ENCODE measurements at regions not wholly inside any gene's neighbourhood (a gene's known extent, or its start where the extent isn't known, plus 50 kb on each side); places are given as distances from the start of the nearest gene placed in this dataset.

DNA sequence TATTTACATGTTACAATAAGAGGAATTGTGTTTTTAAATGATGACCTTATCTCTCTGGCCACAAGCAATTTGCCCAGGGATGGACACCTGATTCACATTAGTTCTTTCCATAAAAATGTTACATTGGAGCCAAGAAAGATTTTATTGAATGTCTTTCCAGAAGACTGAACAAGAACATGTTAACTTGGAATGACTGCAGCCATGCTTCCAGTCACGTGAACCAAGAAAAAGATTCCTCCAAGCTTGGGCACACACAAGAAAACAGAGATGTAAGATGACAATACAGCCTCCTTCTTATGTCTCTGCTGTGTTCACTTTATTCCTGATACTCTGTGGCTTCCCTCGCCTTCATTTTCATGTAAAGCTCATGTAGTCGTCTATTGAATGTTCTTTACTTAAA lies 737.6 kb downstream of the TRIML1 start:
- TF ChIP-seq, protein P1, sequence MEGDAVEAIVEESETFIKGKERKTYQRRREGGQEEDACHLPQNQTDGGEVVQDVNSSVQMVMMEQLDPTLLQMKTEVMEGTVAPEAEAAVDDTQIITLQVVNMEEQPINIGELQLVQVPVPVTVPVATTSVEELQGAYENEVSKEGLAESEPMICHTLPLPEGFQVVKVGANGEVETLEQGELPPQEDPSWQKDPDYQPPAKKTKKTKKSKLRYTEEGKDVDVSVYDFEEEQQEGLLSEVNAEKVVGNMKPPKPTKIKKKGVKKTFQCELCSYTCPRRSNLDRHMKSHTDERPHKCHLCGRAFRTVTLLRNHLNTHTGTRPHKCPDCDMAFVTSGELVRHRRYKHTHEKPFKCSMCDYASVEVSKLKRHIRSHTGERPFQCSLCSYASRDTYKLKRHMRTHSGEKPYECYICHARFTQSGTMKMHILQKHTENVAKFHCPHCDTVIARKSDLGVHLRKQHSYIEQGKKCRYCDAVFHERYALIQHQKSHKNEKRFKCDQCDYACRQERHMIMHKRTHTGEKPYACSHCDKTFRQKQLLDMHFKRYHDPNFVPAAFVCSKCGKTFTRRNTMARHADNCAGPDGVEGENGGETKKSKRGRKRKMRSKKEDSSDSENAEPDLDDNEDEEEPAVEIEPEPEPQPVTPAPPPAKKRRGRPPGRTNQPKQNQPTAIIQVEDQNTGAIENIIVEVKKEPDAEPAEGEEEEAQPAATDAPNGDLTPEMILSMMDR (IDR thresholded peaks at IDR 0.05): no peak
- TF ChIP-seq POLR2AphosphoS5 (IDR thresholded peaks at IDR 0.05; ENCODE audit: low read depth, low read length): no peak
- TF ChIP-seq, protein P2, sequence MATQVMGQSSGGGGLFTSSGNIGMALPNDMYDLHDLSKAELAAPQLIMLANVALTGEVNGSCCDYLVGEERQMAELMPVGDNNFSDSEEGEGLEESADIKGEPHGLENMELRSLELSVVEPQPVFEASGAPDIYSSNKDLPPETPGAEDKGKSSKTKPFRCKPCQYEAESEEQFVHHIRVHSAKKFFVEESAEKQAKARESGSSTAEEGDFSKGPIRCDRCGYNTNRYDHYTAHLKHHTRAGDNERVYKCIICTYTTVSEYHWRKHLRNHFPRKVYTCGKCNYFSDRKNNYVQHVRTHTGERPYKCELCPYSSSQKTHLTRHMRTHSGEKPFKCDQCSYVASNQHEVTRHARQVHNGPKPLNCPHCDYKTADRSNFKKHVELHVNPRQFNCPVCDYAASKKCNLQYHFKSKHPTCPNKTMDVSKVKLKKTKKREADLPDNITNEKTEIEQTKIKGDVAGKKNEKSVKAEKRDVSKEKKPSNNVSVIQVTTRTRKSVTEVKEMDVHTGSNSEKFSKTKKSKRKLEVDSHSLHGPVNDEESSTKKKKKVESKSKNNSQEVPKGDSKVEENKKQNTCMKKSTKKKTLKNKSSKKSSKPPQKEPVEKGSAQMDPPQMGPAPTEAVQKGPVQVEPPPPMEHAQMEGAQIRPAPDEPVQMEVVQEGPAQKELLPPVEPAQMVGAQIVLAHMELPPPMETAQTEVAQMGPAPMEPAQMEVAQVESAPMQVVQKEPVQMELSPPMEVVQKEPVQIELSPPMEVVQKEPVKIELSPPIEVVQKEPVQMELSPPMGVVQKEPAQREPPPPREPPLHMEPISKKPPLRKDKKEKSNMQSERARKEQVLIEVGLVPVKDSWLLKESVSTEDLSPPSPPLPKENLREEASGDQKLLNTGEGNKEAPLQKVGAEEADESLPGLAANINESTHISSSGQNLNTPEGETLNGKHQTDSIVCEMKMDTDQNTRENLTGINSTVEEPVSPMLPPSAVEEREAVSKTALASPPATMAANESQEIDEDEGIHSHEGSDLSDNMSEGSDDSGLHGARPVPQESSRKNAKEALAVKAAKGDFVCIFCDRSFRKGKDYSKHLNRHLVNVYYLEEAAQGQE (IDR thresholded peaks at IDR 0.05; ENCODE audit: insufficient read depth in 1 of 2, low read depth in 2 of 2, low read length in 1 of 2): no peak
